HEK293T (cell line): ENCODE measurements at regions not wholly inside any gene's neighbourhood (a gene's known extent, or its start where the extent isn't known, plus 50 kb on each side); places are given as distances from the start of the nearest gene placed in this dataset.

Source experiments
- CTCF ChIA-PET: fragments of 350-600 bp; formaldehyde crosslinking; extraction: SDS; loops from one replicate; lab custom pipeline; 2021; ENCODE audit warnings: antibody characterized with exemption, inconsistent platforms; lab: Yijun Ruan, JAX
- POLR2A ChIA-PET: fragments of 350-600 bp; formaldehyde crosslinking; extraction: SDS; loops from one replicate; lab custom pipeline; 2020; ENCODE audit warnings: antibody characterized with exemption, inconsistent platforms; lab: Yijun Ruan, JAX
- DNase-seq: peaks from one replicate; pipeline ENCODE4 v3.0.0; 2012; ENCODE audit warnings: mixed read lengths; ENCODE audit errors: extremely low spot score
- ARNT ChIP-seq: fragments of 450-650 bp; IDR thresholded peaks from 2 replicates; pipeline ENCODE4 v1.6.1; 2017; ENCODE audit warnings: mild to moderate bottlenecking
- BHLHE40 ChIP-seq: fragments of 450-650 bp; IDR thresholded peaks from 2 replicates; pipeline ENCODE4 v1.6.1; 2016; ENCODE audit warnings: mild to moderate bottlenecking, moderate library complexity, borderline replicate concordance
- CTBP1 ChIP-seq: fragments of 450-650 bp; IDR thresholded peaks from 2 replicates; pipeline ENCODE4 v1.6.1; 2016; ENCODE audit warnings: borderline replicate concordance
- FOXA1 ChIP-seq: fragments of 450-650 bp; IDR thresholded peaks from 2 replicates; pipeline ENCODE4 v1.6.1; 2016; ENCODE audit warnings: mild to moderate bottlenecking
- FOXK2 ChIP-seq: fragments of 450-650 bp; IDR thresholded peaks from 2 replicates; pipeline ENCODE4 v1.6.1; 2016; ENCODE audit warnings: mild to moderate bottlenecking
- FOXM1 ChIP-seq: fragments of 450-650 bp; IDR thresholded peaks from 2 replicates; pipeline ENCODE4 v1.6.1; 2017; ENCODE audit warnings: mild to moderate bottlenecking, borderline replicate concordance
- HDGF ChIP-seq: fragments of 450-650 bp; IDR thresholded peaks from 2 replicates; pipeline ENCODE4 v1.6.1; 2017; ENCODE audit warnings: antibody characterized with exemption, borderline replicate concordance
- L3MBTL2 ChIP-seq: fragments of 450-650 bp; conservative IDR thresholded peaks from 2 replicates; pipeline ENCODE4 v1.6.1; 2016; ENCODE audit warnings: mild to moderate bottlenecking
- LEF1 ChIP-seq: fragments of 450-650 bp; IDR thresholded peaks from 2 replicates; pipeline ENCODE4 v1.6.1; 2017; ENCODE audit warnings: mild to moderate bottlenecking, borderline replicate concordance
- NFRKB ChIP-seq: fragments of 450-650 bp; IDR thresholded peaks from 2 replicates; pipeline ENCODE4 v1.6.1; 2016; ENCODE audit warnings: mild to moderate bottlenecking, moderate library complexity
- SP1 ChIP-seq: fragments of 450-650 bp; IDR thresholded peaks from 2 replicates; pipeline ENCODE4 v1.6.1; 2017
- SUZ12 ChIP-seq: fragments of 450-650 bp; IDR thresholded peaks from 2 replicates; pipeline ENCODE4 v1.6.1; 2016; ENCODE audit warnings: mild to moderate bottlenecking
- TARDBP ChIP-seq: fragments of 450-650 bp; IDR thresholded peaks from 2 replicates; pipeline ENCODE4 v1.6.1; 2016
- ZNF384 ChIP-seq: fragments of 450-650 bp; IDR thresholded peaks from 2 replicates; pipeline ENCODE4 v1.6.1; 2016
- TF ChIP-seq, protein P1 (sequence below): fragments of 450-650 bp; IDR thresholded peaks from 2 replicates; pipeline ENCODE4 v1.6.1; 2016

DNA sequence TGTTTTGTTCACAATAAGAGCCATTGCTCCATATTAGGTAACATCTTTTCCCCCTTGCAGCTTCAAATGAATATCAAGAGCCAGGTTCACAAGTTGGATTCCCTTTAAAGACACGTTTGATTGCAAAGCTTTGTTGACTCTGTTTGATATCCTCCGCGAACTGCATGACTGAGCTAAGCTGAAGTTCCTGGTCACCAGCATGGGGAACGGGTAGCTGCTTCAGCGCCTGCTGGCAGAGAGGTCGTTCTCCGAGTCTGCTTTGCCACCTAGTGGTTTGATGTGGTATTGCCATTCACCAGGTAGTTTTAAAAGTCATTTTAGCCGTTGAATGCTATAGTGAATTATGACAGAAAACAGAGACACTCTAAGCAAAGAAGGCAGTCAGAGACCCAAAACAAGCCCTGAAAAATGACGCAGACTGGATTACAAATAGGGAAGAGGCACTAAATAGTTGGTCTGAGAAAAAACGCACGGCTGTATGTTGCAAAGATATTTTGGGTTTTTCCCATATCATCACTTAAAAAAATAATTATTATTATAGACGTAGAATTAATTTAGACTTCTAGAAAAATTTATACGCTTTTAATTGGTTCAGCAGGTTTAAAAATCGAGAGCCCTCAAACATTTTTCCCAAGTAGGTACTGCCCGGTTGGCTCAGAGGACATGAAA, 193.5 kb upstream of the FMN2 start:
- ChIA-PET POLR2A (no interaction called here), CTCF (interaction anchor here (0.6 to 1.1 kb wide), 7 partner anchors 11 to 633 kb away, joined by 3 to 6 read pairs (median 4); no protein-coding TSS in a partner anchor)
- TF ChIP-seq, protein P1, sequence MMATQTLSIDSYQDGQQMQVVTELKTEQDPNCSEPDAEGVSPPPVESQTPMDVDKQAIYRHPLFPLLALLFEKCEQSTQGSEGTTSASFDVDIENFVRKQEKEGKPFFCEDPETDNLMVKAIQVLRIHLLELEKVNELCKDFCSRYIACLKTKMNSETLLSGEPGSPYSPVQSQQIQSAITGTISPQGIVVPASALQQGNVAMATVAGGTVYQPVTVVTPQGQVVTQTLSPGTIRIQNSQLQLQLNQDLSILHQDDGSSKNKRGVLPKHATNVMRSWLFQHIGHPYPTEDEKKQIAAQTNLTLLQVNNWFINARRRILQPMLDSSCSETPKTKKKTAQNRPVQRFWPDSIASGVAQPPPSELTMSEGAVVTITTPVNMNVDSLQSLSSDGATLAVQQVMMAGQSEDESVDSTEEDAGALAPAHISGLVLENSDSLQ = peak; percentile 21; the same call in 1 of the 2 replicates
- TF ChIP-seq ARNT = no peak
- DNase-seq = peak; percentile 89

DNA sequence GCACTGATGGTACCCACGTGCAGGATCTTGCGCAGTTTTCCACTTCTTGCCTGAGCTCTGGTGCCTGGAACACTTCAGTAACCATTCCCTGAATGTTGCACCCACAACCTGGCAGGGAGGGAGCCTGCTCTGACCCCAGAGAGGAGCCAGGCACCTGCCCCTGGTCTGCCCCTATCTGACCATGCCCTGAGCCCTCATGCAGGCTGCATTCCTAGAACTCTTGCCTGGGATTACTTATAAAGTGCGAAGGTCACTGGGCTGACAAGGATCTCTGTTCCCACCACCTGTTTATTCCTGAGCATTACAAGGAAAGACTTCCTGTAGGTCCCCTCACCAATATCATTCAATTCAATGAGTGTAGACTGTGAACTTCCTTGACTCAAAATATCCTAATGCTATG, 191.9 kb upstream of the FMN2 start:
- TF ChIP-seq LEF1 = no peak
- no peak for TF ChIP-seq NFRKB
- no peak for TF ChIP-seq L3MBTL2
- TF ChIP-seq ARNT = no peak
- POLR2A ChIA-PET = no interaction called here
- DNase-seq = no peak
- CTCF ChIA-PET = no interaction called here

DNA sequence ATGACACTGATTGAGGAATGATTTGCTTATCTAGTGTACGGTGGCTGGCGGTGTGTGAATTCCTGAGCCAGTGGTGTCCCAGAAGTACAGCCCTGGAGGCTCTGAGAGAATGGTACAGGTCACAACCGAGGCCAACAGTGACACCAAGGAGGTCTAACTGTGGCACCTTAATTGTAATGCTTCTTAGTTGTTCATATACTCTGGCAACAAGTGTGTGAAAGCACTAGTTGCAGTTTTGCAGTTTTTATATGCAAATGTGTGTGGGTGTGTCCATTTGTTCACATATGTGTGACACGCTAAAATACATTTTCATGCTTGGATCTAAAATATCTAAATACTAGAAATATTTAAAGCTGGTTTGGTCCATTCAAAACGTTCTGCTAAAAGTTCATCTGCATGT, 185.3 kb upstream of the FMN2 start:
- ChIA-PET CTCF (no interaction called here), POLR2A (no interaction called here)
- no peak for DNase-seq
- TF ChIP-seq L3MBTL2 = no peak
- TF ChIP-seq FOXA1 = no peak

DNA sequence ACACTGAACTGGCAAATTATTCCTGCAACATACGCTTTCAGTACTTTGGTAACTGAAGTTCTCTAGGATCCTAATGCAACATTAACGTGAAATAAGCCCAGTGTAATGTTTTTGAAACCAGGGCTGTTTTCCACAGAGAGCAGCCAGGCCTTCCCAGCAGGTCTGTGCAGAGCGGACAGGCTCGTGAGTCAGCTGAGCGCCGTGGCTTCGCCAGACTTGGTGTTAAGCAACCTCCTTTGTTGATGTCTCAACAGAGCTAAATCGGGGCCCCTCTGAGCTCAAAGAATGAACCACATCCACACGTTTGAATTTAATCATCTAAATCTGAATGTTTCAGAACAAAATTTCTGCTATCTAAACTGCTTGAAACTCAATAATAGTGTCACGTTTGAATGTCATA, 181.8 kb upstream of the FMN2 start:
- no peak for DNase-seq
- CTCF ChIA-PET = interaction anchor here (0.7 kb wide), 1 partner anchor 666 kb away, joined by 7 read pairs; no protein-coding TSS in a partner anchor
- TF ChIP-seq NFRKB (no peak), FOXA1 (no peak), CTBP1 (no peak), SP1 (no peak)
- POLR2A ChIA-PET = no interaction called here

DNA sequence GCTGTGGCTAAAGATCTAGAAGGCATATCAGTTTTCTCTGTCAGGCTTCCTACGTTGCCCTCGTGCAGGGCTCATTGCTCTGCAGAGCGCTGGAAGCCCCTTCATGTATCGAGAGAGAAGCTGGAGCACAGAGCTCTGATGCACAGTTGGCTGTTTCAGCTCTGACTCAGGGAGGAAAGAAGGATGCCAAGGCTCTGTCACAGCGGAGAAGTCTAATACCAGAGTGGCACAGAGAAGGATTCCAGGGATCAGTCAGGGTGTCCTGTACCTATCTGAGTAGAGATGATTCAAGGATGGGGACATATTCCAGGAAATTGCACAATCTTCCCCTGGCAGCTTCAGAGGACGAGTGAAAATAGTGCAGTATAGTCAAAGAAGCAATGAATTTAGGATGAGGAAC, 179.2 kb upstream of the FMN2 start:
- TF ChIP-seq FOXA1 (no peak), SP1 (no peak), NFRKB (no peak), BHLHE40 (no peak), TARDBP (no peak), FOXK2 (no peak), FOXM1 (no peak), HDGF (no peak)
- TF ChIP-seq, protein P1 = no peak
- DNase-seq = no peak
- ChIA-PET POLR2A (no interaction called here), CTCF (no interaction called here)

GRCh38 chr1:239913141-239913585, 178.5 kb upstream of the FMN2 start:
- POLR2A ChIA-PET = no interaction called here
- no peak for DNase-seq
- CTCF ChIA-PET = no interaction called here

GRCh38 chr1:239914751-239915231, 176.9 kb upstream of the FMN2 start:
- ChIA-PET CTCF (interaction anchor here (0.6 kb wide), 1 partner anchor 91 kb away, joined by 3 read pairs; no protein-coding TSS in a partner anchor), POLR2A (no interaction called here)
- TF ChIP-seq L3MBTL2 (no peak), FOXM1 (no peak), BHLHE40 (no peak), FOXA1 (no peak), HDGF (no peak), TARDBP (no peak), NFRKB (no peak), SUZ12 (no peak), CTBP1 (no peak), ARNT (no peak), LEF1 (no peak), SP1 (no peak), ZNF384 (no peak)
- TF ChIP-seq, protein P1 = no peak
- DNase-seq = no peak

More at GRCh38 chr1:239913141-239913585, 178.5 kb upstream of the FMN2 start:
- TF ChIP-seq ARNT (no peak), FOXA1 (no peak), FOXM1 (no peak), SP1 (no peak), ZNF384 (no peak), FOXK2 (no peak), L3MBTL2 (no peak)
- TF ChIP-seq, protein P1 = no peak
